ENCODE measurements at regions not wholly inside any gene's neighbourhood (a gene's known extent, or its start where the extent isn't known, plus 50 kb on each side); places are given as distances from the start of the nearest gene placed in this dataset.

DNA sequence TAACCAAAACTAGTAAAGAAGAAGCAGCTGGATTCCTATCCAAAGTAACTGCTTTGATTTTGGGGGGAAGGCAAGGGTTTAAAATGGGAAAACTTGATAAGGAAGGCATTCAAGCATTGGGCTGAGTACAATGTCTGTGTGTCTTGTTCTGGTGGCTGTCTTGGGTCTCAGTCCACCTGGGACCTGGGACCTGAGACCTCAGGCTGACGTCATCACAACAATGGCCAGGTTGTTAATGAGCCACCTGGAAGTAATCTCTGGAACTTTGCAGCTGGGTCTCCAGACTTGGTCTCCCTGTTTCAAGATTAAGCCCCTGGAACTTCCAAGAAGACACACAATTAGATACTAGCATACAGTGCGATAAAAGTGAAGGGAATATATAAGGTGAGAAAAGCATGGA lies 157.5 kb downstream of the PIK3R1 start:
- H4K20me1 ChIP-seq (ENCODE audit: insufficient read depth, low read length) = no peaks in the 10 kb centered on the region
- peak overlapping the region in 1 of 2 donors; percentile 29 for H3K27ac ChIP-seq (ENCODE audit: low read depth in 1 of 2, low read length in 2 of 2)
- no peak overlapping the region for H3K4me2 ChIP-seq (replicated peaks; ENCODE audit: extremely low read depth, low read length, poor library complexity, severe bottlenecking)
- Mint-ChIP-seq H3K27ac (peak overlapping the region in 3 of 7 donors; percentile 8 to 91 (median 90)), H3K4me3 (no peak overlapping the region), H3K9me3 (peaks cover 0 to 2% (median 0%) of the 10 kb centered on the region in 7 donors), H3K36me3 (no peaks in the 10 kb centered on the region), H3K4me1 (peaks cover 68% of the 10 kb centered on the region), H3K27me3 (ENCODE audit: low read depth in 3 of 3) (no peaks in the 10 kb centered on the region)
- intact Hi-C loops (cut with micrococcal nuclease) = no loop called here
- no peak overlapping the region for H2AFZ ChIP-seq (ENCODE audit: insufficient read depth, low read depth, low read length, poor library complexity, severe bottlenecking)
- H3K79me2 ChIP-seq (ENCODE audit: insufficient read depth, low read length) = no peaks in the 10 kb centered on the region
- DNase-seq = no peak
- peaks cover 51 to 58% of the 10 kb centered on the region in 2 donors for H3K4me1 ChIP-seq (ENCODE audit: control insufficient read depth in 1 of 2, insufficient read depth in 2 of 2, low read length in 2 of 2)
- no peaks in the 10 kb centered on the region for H3K9me3 ChIP-seq (replicated peaks in 1 of 2; ENCODE audit: control insufficient read depth in 1 of 2, insufficient read depth in 1 of 2, low read length in 2 of 2)
- no peaks in the 10 kb centered on the region for H3K36me3 ChIP-seq (replicated peaks in 1 of 2; ENCODE audit: control insufficient read depth in 1 of 2, insufficient read depth in 2 of 2, low read length in 2 of 2)
- WGBS (ENCODE audit: insufficient coverage) = 100% methylated on average over 1 of the region's 2 CpGs
- H3K27me3 ChIP-seq (ENCODE audit: control insufficient read depth in 2 of 2, insufficient read depth in 2 of 2, low read length in 2 of 2) = no peaks in the 10 kb centered on the region
- no peak overlapping the region for H3K4me3 ChIP-seq (replicated peaks in 1 of 3; ENCODE audit: low read depth in 2 of 3, low read length in 3 of 3)
- no peak overlapping the region for H3K9ac ChIP-seq (ENCODE audit: insufficient read depth, low read length, poor library complexity, severe bottlenecking)
- TF ChIP-seq, protein P1, sequence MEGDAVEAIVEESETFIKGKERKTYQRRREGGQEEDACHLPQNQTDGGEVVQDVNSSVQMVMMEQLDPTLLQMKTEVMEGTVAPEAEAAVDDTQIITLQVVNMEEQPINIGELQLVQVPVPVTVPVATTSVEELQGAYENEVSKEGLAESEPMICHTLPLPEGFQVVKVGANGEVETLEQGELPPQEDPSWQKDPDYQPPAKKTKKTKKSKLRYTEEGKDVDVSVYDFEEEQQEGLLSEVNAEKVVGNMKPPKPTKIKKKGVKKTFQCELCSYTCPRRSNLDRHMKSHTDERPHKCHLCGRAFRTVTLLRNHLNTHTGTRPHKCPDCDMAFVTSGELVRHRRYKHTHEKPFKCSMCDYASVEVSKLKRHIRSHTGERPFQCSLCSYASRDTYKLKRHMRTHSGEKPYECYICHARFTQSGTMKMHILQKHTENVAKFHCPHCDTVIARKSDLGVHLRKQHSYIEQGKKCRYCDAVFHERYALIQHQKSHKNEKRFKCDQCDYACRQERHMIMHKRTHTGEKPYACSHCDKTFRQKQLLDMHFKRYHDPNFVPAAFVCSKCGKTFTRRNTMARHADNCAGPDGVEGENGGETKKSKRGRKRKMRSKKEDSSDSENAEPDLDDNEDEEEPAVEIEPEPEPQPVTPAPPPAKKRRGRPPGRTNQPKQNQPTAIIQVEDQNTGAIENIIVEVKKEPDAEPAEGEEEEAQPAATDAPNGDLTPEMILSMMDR (IDR thresholded peaks at IDR 0.05) = no peak

DNA sequence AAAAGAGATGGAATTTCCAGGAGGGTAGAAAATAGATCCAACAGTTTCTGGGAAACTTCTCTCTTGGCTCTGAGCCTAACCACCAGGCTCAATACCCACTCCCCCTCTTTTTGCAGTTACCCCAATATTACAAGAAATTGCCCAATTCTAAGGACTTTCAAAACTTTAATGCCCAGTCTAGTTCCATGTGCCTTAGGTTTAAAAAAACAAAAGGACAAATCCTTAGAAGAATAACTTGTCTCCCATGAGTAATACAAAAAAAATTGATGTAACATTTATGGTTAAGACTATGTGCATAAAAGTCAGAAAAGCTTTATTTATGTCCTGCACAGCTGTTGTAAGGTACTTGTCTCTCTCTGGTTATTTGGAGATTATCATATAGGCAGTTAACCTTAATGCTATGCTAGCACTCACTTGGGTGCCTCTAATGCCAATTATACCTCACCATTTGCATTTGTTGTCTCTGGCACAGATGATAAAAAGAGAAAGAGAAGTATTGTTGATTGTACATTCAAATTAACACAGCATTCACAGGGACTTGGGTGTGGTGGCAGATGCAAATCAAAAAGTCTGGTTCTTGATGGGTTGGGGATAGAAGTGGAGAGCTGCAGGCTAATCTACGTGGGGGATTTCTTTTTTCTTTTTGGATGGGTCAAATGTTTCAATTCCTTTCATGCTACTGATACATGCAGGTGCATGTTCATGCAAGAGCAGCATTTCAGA lies 159.4 kb downstream of the PIK3R1 start:
- TF ChIP-seq, protein P1 (IDR thresholded peaks at IDR 0.05) = no peak
- H3K9me3 Mint-ChIP-seq = peaks cover 0 to 2% (median 0%) of the 10 kb centered on the region in 7 donors
- H3K9me3 ChIP-seq (replicated peaks in 1 of 2; ENCODE audit: control insufficient read depth in 1 of 2, insufficient read depth in 1 of 2, low read length in 2 of 2) = no peaks in the 10 kb centered on the region
- peak overlapping the region in 1 of 2 donors; percentile 20 for H3K27ac ChIP-seq (ENCODE audit: low read depth in 1 of 2, low read length in 2 of 2)
- no peak overlapping the region for H2AFZ ChIP-seq (ENCODE audit: insufficient read depth, low read depth, low read length, poor library complexity, severe bottlenecking)
- H3K4me3 Mint-ChIP-seq = no peak overlapping the region
- no peaks in the 10 kb centered on the region for H3K36me3 Mint-ChIP-seq
- H3K9ac ChIP-seq (ENCODE audit: insufficient read depth, low read length, poor library complexity, severe bottlenecking) = no peak overlapping the region
- DNase-seq = no peak
- H3K36me3 ChIP-seq (replicated peaks in 1 of 2; ENCODE audit: control insufficient read depth in 1 of 2, insufficient read depth in 2 of 2, low read length in 2 of 2) = no peaks in the 10 kb centered on the region
- no peaks in the 10 kb centered on the region for H4K20me1 ChIP-seq (ENCODE audit: insufficient read depth, low read length)
- no peaks in the 10 kb centered on the region for H3K79me2 ChIP-seq (ENCODE audit: insufficient read depth, low read length)
- no peaks in the 10 kb centered on the region for H3K27me3 Mint-ChIP-seq (ENCODE audit: low read depth in 3 of 3)
- intact Hi-C loops (cut with micrococcal nuclease) = no loop called here
- H3K4me2 ChIP-seq (replicated peaks; ENCODE audit: extremely low read depth, low read length, poor library complexity, severe bottlenecking) = no peak overlapping the region
- H3K4me3 ChIP-seq (replicated peaks in 1 of 3; ENCODE audit: low read depth in 2 of 3, low read length in 3 of 3) = no peak overlapping the region
- WGBS (ENCODE audit: insufficient coverage) = no CpG with 5 or more reads among the region's 1 CpG
- H3K4me1 Mint-ChIP-seq = peaks cover 52% of the 10 kb centered on the region
- H3K27ac Mint-ChIP-seq = no peak overlapping the region
- peaks cover 39 to 46% of the 10 kb centered on the region in 2 donors for H3K4me1 ChIP-seq (ENCODE audit: control insufficient read depth in 1 of 2, insufficient read depth in 2 of 2, low read length in 2 of 2)
- no peaks in the 10 kb centered on the region for H3K27me3 ChIP-seq (ENCODE audit: control insufficient read depth in 2 of 2, insufficient read depth in 2 of 2, low read length in 2 of 2)

Data from CD14-positive monocyte (primary cell).